PC-9 (cell line): ENCODE measurements at regions not wholly inside any gene's neighbourhood (a gene's known extent, or its start where the extent isn't known, plus 50 kb on each side); places are given as distances from the start of the nearest gene placed in this dataset.

Source experiments
- BruUV-seq: library from RNA; stranded (reverse); fragments of 400-500 nt; replicated peaks from 2 replicates; lab custom pipeline; 2021; lab: Mats Ljungman, UMichigan
- CTCF ChIA-PET: fragments of 300-600 bp; sonication (Branson Sonifier 250); formaldehyde crosslinking; loops from one replicate; lab custom pipeline; 2022; ENCODE audit warnings: antibody characterized with exemption; lab: Charles Lee
- POLR2A ChIA-PET: fragments of 300-600 bp; sonication (Branson Sonifier 250); formaldehyde crosslinking; loops from one replicate; lab custom pipeline; 2022; ENCODE audit warnings: antibody characterized with exemption; ENCODE audit not compliant: unreplicated experiment; lab: Charles Lee
- DNase-seq, 2 experiments: peaks; one replicate each; pipeline versions ENCODE4 v3.0.0 to v3.0.0-alpha.2; 2015 to 2022; ENCODE audit warnings: mixed read lengths in 1 of 2
- H2AFZ ChIP-seq: fragments of 200-600 bp; sonication (generic); 2 replicates; pipeline ENCODE4 v1.8.1; 2017; ENCODE audit warnings: antibody characterized with exemption
- H3F3A ChIP-seq: fragments of 200-600 bp; sonication (generic); 2 replicates; pipeline ENCODE4 v1.8.1; 2017; ENCODE audit warnings: antibody characterized with exemption, mild to moderate bottlenecking, low read depth; ENCODE audit not compliant: insufficient read depth
- H3K27ac ChIP-seq: fragments of 200-600 bp; sonication (generic); 2 replicates; pipeline ENCODE4 v1.6.1; 2016; ENCODE audit warnings: mixed run types
- H3K27me3 ChIP-seq: fragments of 200-600 bp; sonication (generic); 2 replicates; pipeline ENCODE4 v1.6.1; 2016; ENCODE audit warnings: low read depth, mixed run types; ENCODE audit not compliant: insufficient read depth
- H3K36me3 ChIP-seq: fragments of 200-600 bp; sonication (generic); 2 replicates; pipeline ENCODE4 v1.6.1; 2016; ENCODE audit warnings: low read depth, mixed run types
- H3K4me1 ChIP-seq: fragments of 200-600 bp; sonication (generic); replicated peaks from 2 replicates; pipeline ENCODE4 v1.6.1; 2016; ENCODE audit warnings: mixed run types; ENCODE audit not compliant: insufficient read depth
- H3K4me2 ChIP-seq: fragments of 200-600 bp; sonication (generic); 2 replicates; pipeline ENCODE4 v1.6.1; 2017; ENCODE audit warnings: mixed run types
- H3K4me3 ChIP-seq: fragments of 200-600 bp; sonication (generic); 2 replicates; pipeline ENCODE4 v1.6.1; 2016; ENCODE audit warnings: mixed run types
- H3K79me2 ChIP-seq: fragments of 200-600 bp; sonication (generic); 2 replicates; pipeline ENCODE4 v1.6.1; 2017; ENCODE audit warnings: low read depth, mixed run types
- H3K9me2 ChIP-seq: fragments of 200-600 bp; sonication (generic); 2 replicates; pipeline ENCODE4 v1.8.1; 2017; ENCODE audit warnings: mild to moderate bottlenecking; ENCODE audit not compliant: insufficient read depth
- H3K9me3 ChIP-seq: fragments of 200-600 bp; sonication (generic); 2 replicates; pipeline ENCODE4 v1.8.1; 2016; ENCODE audit warnings: low read depth; ENCODE audit not compliant: insufficient read depth
- H4K20me1 ChIP-seq: fragments of 200-600 bp; sonication (generic); 2 replicates; pipeline ENCODE4 v1.8.1; 2017; ENCODE audit not compliant: insufficient read depth
- EZH2 ChIP-seq: fragments of 200-600 bp; sonication (generic); IDR thresholded peaks from 2 replicates; pipeline ENCODE4 v1.8.0; 2017; ENCODE audit warnings: antibody characterized with exemption, low read depth
- intact Hi-C: fragments of 100-400 bp; cut with micrococcal nuclease; formaldehyde crosslinking; loops from one replicate; pipeline ENCODE4 v1.10.0; 2022; ENCODE audit not compliant: unreplicated experiment
- TF ChIP-seq, protein P1 (sequence below): fragments of 200-600 bp; sonication (generic); conservative IDR thresholded peaks from 2 replicates; pipeline ENCODE4 v1.6.1; 2017; ENCODE audit warnings: mixed run types, antibody characterized with exemption, mild to moderate bottlenecking, moderate library complexity

DNA sequence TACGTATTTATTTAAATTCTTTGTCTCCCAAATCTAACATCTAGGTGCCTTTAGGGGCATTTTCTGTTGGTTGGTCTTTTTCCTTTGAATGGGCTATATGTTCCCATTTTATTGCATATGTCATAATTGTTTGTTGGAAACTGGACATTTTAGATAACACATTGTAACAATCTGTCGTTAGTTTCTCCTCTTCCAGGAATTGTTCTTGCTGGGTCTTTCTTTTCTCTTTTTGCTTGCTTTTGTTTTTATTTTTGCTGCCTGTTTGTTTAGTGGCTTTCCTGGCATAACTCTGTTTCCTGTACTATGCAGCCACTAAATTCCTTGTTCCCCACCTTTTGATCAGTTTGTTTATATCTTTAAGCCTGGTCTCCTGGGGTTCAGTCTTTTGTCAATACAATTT is 244.3 kb upstream of the RTL1 start:
- no TSS peak for BruUV-seq
- no peak for TF ChIP-seq EZH2
- TF ChIP-seq, protein P1, sequence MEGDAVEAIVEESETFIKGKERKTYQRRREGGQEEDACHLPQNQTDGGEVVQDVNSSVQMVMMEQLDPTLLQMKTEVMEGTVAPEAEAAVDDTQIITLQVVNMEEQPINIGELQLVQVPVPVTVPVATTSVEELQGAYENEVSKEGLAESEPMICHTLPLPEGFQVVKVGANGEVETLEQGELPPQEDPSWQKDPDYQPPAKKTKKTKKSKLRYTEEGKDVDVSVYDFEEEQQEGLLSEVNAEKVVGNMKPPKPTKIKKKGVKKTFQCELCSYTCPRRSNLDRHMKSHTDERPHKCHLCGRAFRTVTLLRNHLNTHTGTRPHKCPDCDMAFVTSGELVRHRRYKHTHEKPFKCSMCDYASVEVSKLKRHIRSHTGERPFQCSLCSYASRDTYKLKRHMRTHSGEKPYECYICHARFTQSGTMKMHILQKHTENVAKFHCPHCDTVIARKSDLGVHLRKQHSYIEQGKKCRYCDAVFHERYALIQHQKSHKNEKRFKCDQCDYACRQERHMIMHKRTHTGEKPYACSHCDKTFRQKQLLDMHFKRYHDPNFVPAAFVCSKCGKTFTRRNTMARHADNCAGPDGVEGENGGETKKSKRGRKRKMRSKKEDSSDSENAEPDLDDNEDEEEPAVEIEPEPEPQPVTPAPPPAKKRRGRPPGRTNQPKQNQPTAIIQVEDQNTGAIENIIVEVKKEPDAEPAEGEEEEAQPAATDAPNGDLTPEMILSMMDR = no peak
- H3K4me2 ChIP-seq = no peak overlapping the region
- H3K4me3 ChIP-seq = no peak overlapping the region
- no peaks in the 10 kb centered on the region for H3F3A ChIP-seq
- intact Hi-C loops = no loop called here
- no peaks in the 10 kb centered on the region for H3K9me3 ChIP-seq
- no peaks in the 10 kb centered on the region for H3K27me3 ChIP-seq
- ChIA-PET POLR2A (no interaction called here), CTCF (no interaction called here)
- H3K9me2 ChIP-seq = no peaks in the 10 kb centered on the region
- H3K4me1 ChIP-seq = peaks cover 7% of the 10 kb centered on the region
- no peaks in the 10 kb centered on the region for H3K36me3 ChIP-seq
- no peaks in the 10 kb centered on the region for H3K79me2 ChIP-seq
- H2AFZ ChIP-seq = no peak overlapping the region
- DNase-seq = no peak
- H4K20me1 ChIP-seq = no peaks in the 10 kb centered on the region
- H3K27ac ChIP-seq = no peak overlapping the region

DNA sequence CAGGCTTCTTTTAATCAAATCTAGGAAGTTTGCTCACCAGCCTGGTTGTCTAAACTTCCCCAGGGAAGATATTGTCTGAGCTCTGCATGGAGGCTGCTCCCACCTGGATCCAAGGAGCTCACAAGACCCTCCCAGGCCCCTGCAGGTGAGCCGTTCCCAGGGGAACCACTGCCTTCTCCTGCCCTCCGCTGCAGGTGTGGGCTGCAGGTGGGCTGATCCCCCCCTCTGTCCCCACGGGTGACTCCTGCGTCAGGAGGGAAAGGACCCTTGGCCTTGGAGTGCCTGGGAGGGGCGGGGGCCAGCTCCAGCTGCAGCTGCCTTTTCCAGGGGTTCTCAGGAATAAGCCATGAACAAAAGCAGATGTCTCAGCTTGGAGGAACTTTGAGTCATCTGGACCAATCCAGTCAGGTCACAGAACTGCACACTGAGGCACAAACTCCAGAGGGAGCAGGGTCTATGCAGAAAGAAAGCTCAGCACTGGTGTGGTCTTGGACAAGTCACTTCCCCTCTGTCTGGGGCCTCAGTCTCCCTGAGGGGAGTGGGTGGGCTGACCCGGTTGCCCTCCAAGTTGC is 246.6 kb upstream of the RTL1 start:
- DNase-seq = no peak
- Histone ChIP-seq H3K27ac (no peak overlapping the region), H3K27me3 (no peaks in the 10 kb centered on the region), H3K9me3 (no peaks in the 10 kb centered on the region), H3K4me2 (no peak overlapping the region), H3K4me3 (no peak overlapping the region), H4K20me1 (no peaks in the 10 kb centered on the region), H3K36me3 (no peaks in the 10 kb centered on the region), H3F3A (no peaks in the 10 kb centered on the region), H2AFZ (no peak overlapping the region), H3K9me2 (no peaks in the 10 kb centered on the region), H3K79me2 (no peaks in the 10 kb centered on the region), H3K4me1 (peaks cover 7% of the 10 kb centered on the region)
- BruUV-seq = no TSS peak
- CTCF ChIA-PET = no interaction called here
- TF ChIP-seq EZH2 = no peak
- TF ChIP-seq, protein P1 = no peak
- POLR2A ChIA-PET = no interaction called here
- intact Hi-C loops = no loop called here

- Histone ChIP-seq H3K4me2 (peak overlapping the region; percentile 55), H3K36me3 (no peaks in the 10 kb centered on the region), H3K79me2 (no peaks in the 10 kb centered on the region), H2AFZ (no peak overlapping the region), H3K9me3 (no peaks in the 10 kb centered on the region), H3K27me3 (no peaks in the 10 kb centered on the region), H3F3A (no peaks in the 10 kb centered on the region), H4K20me1 (no peaks in the 10 kb centered on the region), H3K9me2 (no peaks in the 10 kb centered on the region), H3K4me3 (no peak overlapping the region), H3K4me1 (peaks cover 7% of the 10 kb centered on the region), H3K27ac (no peak overlapping the region)
- no peak for TF ChIP-seq EZH2
- TF ChIP-seq, protein P1 = no peak
- BruUV-seq = no TSS peak
- ChIA-PET POLR2A (no interaction called here), CTCF (no interaction called here)
- intact Hi-C loops = no loop called here
- DNase-seq = no peak
Measured at GRCh38 chr14:101151226-101151926, 247.9 kb upstream of the RTL1 start.
